ENCODE measurements at regions not wholly inside any gene's neighbourhood (a gene's known extent, or its start where the extent isn't known, plus 50 kb on each side); places are given as distances from the start of the nearest gene placed in this dataset.

GRCh38 chr7:98778421-98778820 lies 91.4 kb downstream of the TMEM130 start:
- TF ChIP-seq CTCF (IDR thresholded peaks at IDR 0.05; ENCODE audit: insufficient read depth, low read length, poor library complexity, severe bottlenecking): no peak
- no peak for TF ChIP-seq EZH2phosphoT487 (conservative IDR thresholded peaks at IDR 0.05; ENCODE audit: low read length)

Data from SU-DHL-6 (cell line).